Prostate gland (tissue), 2 donors: ENCODE measurements at regions not wholly inside any gene's neighbourhood (a gene's known extent, or its start where the extent isn't known, plus 50 kb on each side); places are given as distances from the start of the nearest gene placed in this dataset.

Experiments used
- DNase-seq: peaks from one replicate; pipeline ENCODE4 v3.0.0-alpha.2; 2019; ENCODE audit warnings: low spot score
- H3K27ac ChIP-seq, 2 donors: fragments of 200-600 bp; sonication (generic); 2 replicates each; pipeline ENCODE4 v1.5.1; 2017 to 2019
- H3K27me3 ChIP-seq: fragments of 200-600 bp; sonication (generic); replicated peaks from 2 replicates; pipeline ENCODE4 v1.5.1; 2019; ENCODE audit not compliant: insufficient read depth
- H3K36me3 ChIP-seq, 2 donors: fragments of 200-600 bp; sonication (generic); 1 replicate in 1 of 2; 2 replicates in 1 of 2; pipeline versions ENCODE4 v1.5.1 to v1.8.1; 2017 to 2019
- H3K4me1 ChIP-seq: fragments of 200-600 bp; sonication (generic); replicated peaks from 2 replicates; pipeline ENCODE4 v1.5.1; 2019
- H3K4me3 ChIP-seq, 2 donors: fragments of 200-600 bp; sonication (generic); 2 replicates each; pipeline ENCODE4 v1.5.1; 2017 to 2019
- H3K9me3 ChIP-seq: fragments of 200-600 bp; sonication (generic); 2 replicates; pipeline ENCODE4 v1.5.1; 2017
- CTCF ChIP-seq, 4 experiments: fragments of 200-600 bp in 2 of 4; fragments of 450-650 bp in 2 of 4; sonication (generic) in 2 of 4; IDR thresholded peaks; 1 replicate in 3 of 4; 2 replicates in 1 of 4; pipeline ENCODE4 v1.5.1; 2016 to 2019; ENCODE audit warnings: antibody characterized with exemption in 4 of 4, mild to moderate bottlenecking in 2 of 4, moderate library complexity in 2 of 4
- POLR2A ChIP-seq: fragments of 450-650 bp; IDR thresholded peaks from one replicate; pipeline ENCODE4 v1.6.1; 2016; ENCODE audit warnings: antibody characterized with exemption, mild to moderate bottlenecking
- POLR2AphosphoS5 ChIP-seq: sonication (generic); formaldehyde crosslinking; IDR thresholded peaks from one replicate; pipeline ENCODE4 v1.6.1; 2017; ENCODE audit warnings: antibody characterized with exemption
- WGBS: methylation state at CpG from one replicate; pipeline ENCODE4 v1.1.5; 2018; 5-methylcytosine and 5-hydroxymethylcytosine counted together
- intact Hi-C: fragments of 100-400 bp; cut with DNase I; formaldehyde crosslinking; loops from one replicate; pipeline ENCODE4 v1.14.2; 2022

- H3K36me3 ChIP-seq, result no peaks in the 10 kb centered on the region
- intact Hi-C loops, result no loop called here
- no peak for TF ChIP-seq POLR2AphosphoS5
- no peak for TF ChIP-seq CTCF (IDR thresholded peaks at IDR 0.05)
- no peak for TF ChIP-seq POLR2A
- H3K4me3 ChIP-seq, result no peak overlapping the region
- H3K27me3 ChIP-seq, result no peaks in the 10 kb centered on the region
- no peak overlapping the region for H3K27ac ChIP-seq
- 79% methylated on average over 21 of the region's 21 CpGs for WGBS
- DNase-seq, result no peak
- H3K9me3 ChIP-seq, result no peaks in the 10 kb centered on the region
- H3K4me1 ChIP-seq, result peaks cover 6% of the 10 kb centered on the region
Observed at GRCh38 chr15:100727291-100727851, 125.0 kb downstream of the ASB7 start.

GRCh38 chr15:100728371-100729201 is 126.2 kb downstream of the ASB7 start:
- peaks cover 12% of the 10 kb centered on the region for H3K4me1 ChIP-seq
- WGBS, result 87% methylated on average over 15 of the region's 17 CpGs
- no peaks in the 10 kb centered on the region for H3K9me3 ChIP-seq
- H3K4me3 ChIP-seq, result no peak overlapping the region
- TF ChIP-seq POLR2AphosphoS5, result no peak
- DNase-seq, result no peak
- H3K27ac ChIP-seq, result no peak overlapping the region
- H3K36me3 ChIP-seq, result no peaks in the 10 kb centered on the region
- no peaks in the 10 kb centered on the region for H3K27me3 ChIP-seq
- intact Hi-C loops, result no loop called here

- no peak overlapping the region for H3K4me3 ChIP-seq
- DNase-seq, result no peak
- H3K27ac ChIP-seq, result no peak overlapping the region
- 90% methylated on average over 6 of the region's 6 CpGs for WGBS
- no peaks in the 10 kb centered on the region for H3K36me3 ChIP-seq
- TF ChIP-seq POLR2AphosphoS5 (no peak), POLR2A (no peak), CTCF (IDR thresholded peaks at IDR 0.05) (no peak)
- peaks cover 13% of the 10 kb centered on the region for H3K4me1 ChIP-seq
- intact Hi-C loops, result no loop called here
- H3K9me3 ChIP-seq, result no peaks in the 10 kb centered on the region
- no peaks in the 10 kb centered on the region for H3K27me3 ChIP-seq
Observed at GRCh38 chr15:100729461-100729860, 127.1 kb downstream of the ASB7 start.

GRCh38 chr15:100730129-100730528 is 127.7 kb downstream of the ASB7 start:
- intact Hi-C loops, result loop anchor here (5.0 kb wide), 1 partner anchor 37 kb away; no protein-coding TSS in a partner anchor
- no peaks in the 10 kb centered on the region for H3K27me3 ChIP-seq
- H3K4me1 ChIP-seq, result peaks cover 13% of the 10 kb centered on the region
- TF ChIP-seq POLR2AphosphoS5 (no peak), CTCF (IDR thresholded peaks at IDR 0.05) (no peak), POLR2A (no peak)
- 82% methylated on average over 7 of the region's 7 CpGs for WGBS
- no peak overlapping the region for H3K4me3 ChIP-seq
- no peaks in the 10 kb centered on the region for H3K36me3 ChIP-seq
- no peak for DNase-seq
- no peaks in the 10 kb centered on the region for H3K9me3 ChIP-seq
- no peak overlapping the region for H3K27ac ChIP-seq

- Histone ChIP-seq H3K4me1 (peaks cover 13% of the 10 kb centered on the region), H3K27ac (no peak overlapping the region), H3K36me3 (no peaks in the 10 kb centered on the region), H3K9me3 (no peaks in the 10 kb centered on the region), H3K4me3 (no peak overlapping the region), H3K27me3 (no peaks in the 10 kb centered on the region)
- DNase-seq, result no peak
- WGBS, result 87% methylated on average over 7 of the region's 7 CpGs
- TF ChIP-seq POLR2A, result no peak
- no peak for TF ChIP-seq CTCF (IDR thresholded peaks at IDR 0.05)
- TF ChIP-seq POLR2AphosphoS5, result no peak
- intact Hi-C loops, result loop anchor here (5.0 kb wide), 1 partner anchor 37 kb away; no protein-coding TSS in a partner anchor
Observed at GRCh38 chr15:100730655-100731266, 128.4 kb downstream of the ASB7 start.
